ENCODE measurements at regions not wholly inside any gene's neighbourhood (a gene's known extent, or its start where the extent isn't known, plus 50 kb on each side); places are given as distances from the start of the nearest gene placed in this dataset.

- H3K27me3 ChIP-seq (ENCODE audit: control insufficient read depth in 4 of 4, insufficient read depth in 4 of 4, low read length in 3 of 4) = no peaks in the 10 kb centered on the region
- no peaks in the 10 kb centered on the region for H3K36me3 ChIP-seq (ENCODE audit: control insufficient read depth in 4 of 4, insufficient read depth in 3 of 4, low read depth in 1 of 4, low read length in 3 of 4)
- H3K27ac ChIP-seq (ENCODE audit: low read depth in 1 of 2, low read length in 2 of 2) = no peak overlapping the region
- H3K9me3 ChIP-seq (ENCODE audit: control insufficient read depth in 4 of 4, low read length in 3 of 4) = no peaks in the 10 kb centered on the region
- H3K4me3 ChIP-seq (ENCODE audit: low read depth in 1 of 3, low read length in 3 of 3) = no peak overlapping the region
- 89% methylated on average over 3 of the region's 3 CpGs for WGBS
- no peak overlapping the region for H3K9ac ChIP-seq (ENCODE audit: low read depth in 1 of 2, low read length in 2 of 2)
- no peaks in the 10 kb centered on the region for H3K4me1 ChIP-seq (ENCODE audit: control insufficient read depth in 4 of 4, insufficient read depth in 4 of 4, low read length in 3 of 4)
- DNase-seq (ENCODE audit: low spot score) = no peak
- TF ChIP-seq HNF4G (IDR thresholded peaks at IDR 0.05) (no peak), SP1 (IDR thresholded peaks at IDR 0.05) (no peak), FOXA2 (IDR thresholded peaks at IDR 0.05) (no peak), TAF1 (conservative IDR thresholded peaks at IDR 0.05) (no peak), ZBTB33 (IDR thresholded peaks at IDR 0.05) (no peak), NR2F2 (IDR thresholded peaks at IDR 0.05) (no peak), CTCF (IDR thresholded peaks at IDR 0.05; ENCODE audit: low read depth, low read length, missing input control) (no peak), FOXA1 (IDR thresholded peaks at IDR 0.05) (no peak), GABPA (IDR thresholded peaks at IDR 0.05 in 1 of 2, conservative IDR thresholded peaks at IDR 0.05 in 1 of 2) (no peak), ATF3 (IDR thresholded peaks at IDR 0.05) (no peak), RAD21 (IDR thresholded peaks at IDR 0.05) (no peak), REST (IDR thresholded peaks at IDR 0.05) (no peak)
Measured at GRCh38 chr13:46473806-46474205, 79.2 kb upstream of the LRCH1 start.

GRCh38 chr13:46472384-46472783 lies 80.6 kb upstream of the LRCH1 start:
- no peaks in the 10 kb centered on the region for H3K36me3 ChIP-seq (ENCODE audit: control insufficient read depth in 4 of 4, insufficient read depth in 3 of 4, low read depth in 1 of 4, low read length in 3 of 4)
- no peak overlapping the region for H3K4me3 ChIP-seq (ENCODE audit: low read depth in 1 of 3, low read length in 3 of 3)
- H3K27ac ChIP-seq (ENCODE audit: low read depth in 1 of 2, low read length in 2 of 2) = no peak overlapping the region
- H3K9me3 ChIP-seq (ENCODE audit: control insufficient read depth in 4 of 4, low read length in 3 of 4) = no peaks in the 10 kb centered on the region
- H3K27me3 ChIP-seq (ENCODE audit: control insufficient read depth in 4 of 4, insufficient read depth in 4 of 4, low read length in 3 of 4) = no peaks in the 10 kb centered on the region
- no peaks in the 10 kb centered on the region for H3K4me1 ChIP-seq (ENCODE audit: control insufficient read depth in 4 of 4, insufficient read depth in 4 of 4, low read length in 3 of 4)
- no peak overlapping the region for H3K9ac ChIP-seq (ENCODE audit: low read depth in 1 of 2, low read length in 2 of 2)
- WGBS = 75% methylated on average over 5 of the region's 5 CpGs
- DNase-seq (ENCODE audit: low spot score) = no peak
- TF ChIP-seq TAF1 (conservative IDR thresholded peaks at IDR 0.05) (no peak), FOXA1 (IDR thresholded peaks at IDR 0.05) (no peak), RXRA (IDR thresholded peaks at IDR 0.05) (no peak), RAD21 (IDR thresholded peaks at IDR 0.05) (no peak), HNF4A (conservative IDR thresholded peaks at IDR 0.05) (no peak), HNF4G (IDR thresholded peaks at IDR 0.05) (no peak), CTCF (IDR thresholded peaks at IDR 0.05; ENCODE audit: low read depth, low read length, missing input control) (no peak), EGR1 (IDR thresholded peaks at IDR 0.05; ENCODE audit: low read depth in 2 of 2) (no peak), NR2F2 (IDR thresholded peaks at IDR 0.05) (no peak), ZBTB33 (IDR thresholded peaks at IDR 0.05) (no peak), MAX (IDR thresholded peaks at IDR 0.05) (no peak)
